ENCODE measurements at regions not wholly inside any gene's neighbourhood (a gene's known extent, or its start where the extent isn't known, plus 50 kb on each side); places are given as distances from the start of the nearest gene placed in this dataset.
"Not testable (repeated sequence)": the region's sequence is repeated elsewhere in the genome, so short reads cannot be mapped to it uniquely, and the experiment has no call there.

DNA sequence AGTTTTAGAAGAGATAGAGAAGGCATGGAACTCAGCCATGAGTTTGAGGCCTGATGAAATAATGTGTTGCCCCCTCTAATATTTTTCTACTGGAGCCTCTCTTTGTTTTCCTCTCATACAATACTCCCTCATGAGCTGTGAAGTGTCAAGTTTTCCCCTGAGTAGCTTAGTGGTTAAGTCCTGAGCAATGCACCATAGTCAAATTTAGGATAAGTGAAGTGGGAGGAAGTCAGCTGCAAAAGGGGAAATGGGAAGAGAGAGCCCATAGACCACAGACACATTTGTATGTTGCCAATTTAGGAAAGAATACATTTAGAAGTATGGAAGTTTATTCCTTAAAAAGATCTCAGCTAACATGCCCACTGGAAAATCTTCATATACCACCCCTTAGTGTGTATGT lies 171.5 kb upstream of the NREP start:
- no peaks in the 10 kb centered on the region for H3K36me3 ChIP-seq (replicated peaks; ENCODE audit: insufficient read depth, low read depth)
- no peaks in the 10 kb centered on the region for H3K9me2 ChIP-seq (replicated peaks; ENCODE audit: insufficient read depth)
- H3K27me3 ChIP-seq, result no peaks in the 10 kb centered on the region
- peaks cover 8% of the 10 kb centered on the region for H3K4me1 ChIP-seq (ENCODE audit: insufficient read depth)
- no peaks in the 10 kb centered on the region for H4K20me1 ChIP-seq (ENCODE audit: insufficient read depth, poor library complexity, severe bottlenecking)
- no peaks in the 10 kb centered on the region for H3K79me2 ChIP-seq
- H3K4me3 ChIP-seq, result no peak overlapping the region
- H3K27ac ChIP-seq, result no peak overlapping the region
- H3K9me3 ChIP-seq (ENCODE audit: low read depth), result no peaks in the 10 kb centered on the region
- H3K4me2 ChIP-seq, result no peak overlapping the region
- DNase-seq (ENCODE audit: low spot score), result no peak
- no peak overlapping the region for H2AFZ ChIP-seq
- TF ChIP-seq EZH2phosphoT487 (IDR thresholded peaks at IDR 0.05; ENCODE audit: low read depth, severe bottlenecking, unreplicated experiment), result no peak
- TF ChIP-seq EZH2 (IDR thresholded peaks at IDR 0.05; ENCODE audit: borderline replicate concordance), result no peak
- TF ChIP-seq, protein P1, sequence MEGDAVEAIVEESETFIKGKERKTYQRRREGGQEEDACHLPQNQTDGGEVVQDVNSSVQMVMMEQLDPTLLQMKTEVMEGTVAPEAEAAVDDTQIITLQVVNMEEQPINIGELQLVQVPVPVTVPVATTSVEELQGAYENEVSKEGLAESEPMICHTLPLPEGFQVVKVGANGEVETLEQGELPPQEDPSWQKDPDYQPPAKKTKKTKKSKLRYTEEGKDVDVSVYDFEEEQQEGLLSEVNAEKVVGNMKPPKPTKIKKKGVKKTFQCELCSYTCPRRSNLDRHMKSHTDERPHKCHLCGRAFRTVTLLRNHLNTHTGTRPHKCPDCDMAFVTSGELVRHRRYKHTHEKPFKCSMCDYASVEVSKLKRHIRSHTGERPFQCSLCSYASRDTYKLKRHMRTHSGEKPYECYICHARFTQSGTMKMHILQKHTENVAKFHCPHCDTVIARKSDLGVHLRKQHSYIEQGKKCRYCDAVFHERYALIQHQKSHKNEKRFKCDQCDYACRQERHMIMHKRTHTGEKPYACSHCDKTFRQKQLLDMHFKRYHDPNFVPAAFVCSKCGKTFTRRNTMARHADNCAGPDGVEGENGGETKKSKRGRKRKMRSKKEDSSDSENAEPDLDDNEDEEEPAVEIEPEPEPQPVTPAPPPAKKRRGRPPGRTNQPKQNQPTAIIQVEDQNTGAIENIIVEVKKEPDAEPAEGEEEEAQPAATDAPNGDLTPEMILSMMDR (IDR thresholded peaks at IDR 0.05; ENCODE audit: poor library complexity), result no peak

DNA sequence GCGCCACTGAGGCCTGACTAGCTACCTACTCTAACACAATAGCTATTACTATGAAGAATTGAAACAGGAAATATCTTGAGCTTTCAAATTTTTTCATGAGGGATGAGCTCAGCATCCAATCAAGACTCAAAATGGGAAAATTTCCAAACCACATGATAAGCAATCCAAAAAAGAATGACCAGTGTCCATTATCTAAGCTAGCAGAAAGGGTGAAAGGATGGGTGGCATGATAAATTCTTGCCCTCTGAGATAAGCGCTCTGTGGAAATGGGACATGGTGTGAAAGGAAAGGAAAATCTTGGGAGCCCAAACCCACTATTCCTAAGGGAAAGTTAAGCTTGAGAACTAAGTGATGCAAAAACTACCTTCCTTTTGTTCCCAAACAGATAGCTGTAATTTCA lies 170.2 kb upstream of the NREP start:
- DNase-seq (ENCODE audit: low spot score), result no peak
- no peaks in the 10 kb centered on the region for H3K36me3 ChIP-seq (replicated peaks; ENCODE audit: insufficient read depth, low read depth)
- no peak overlapping the region for H3K4me3 ChIP-seq
- 98% methylated on average over 2 of the region's 2 CpGs for WGBS (ENCODE audit: low lambda C conversion rate, missing lambda C conversion rate)
- no peaks in the 10 kb centered on the region for H3K27me3 ChIP-seq
- no peak overlapping the region for H2AFZ ChIP-seq
- no peak for TF ChIP-seq EZH2phosphoT487 (IDR thresholded peaks at IDR 0.05; ENCODE audit: low read depth, severe bottlenecking, unreplicated experiment)
- no peak for TF ChIP-seq EZH2 (IDR thresholded peaks at IDR 0.05; ENCODE audit: borderline replicate concordance)
- TF ChIP-seq, protein P1 (IDR thresholded peaks at IDR 0.05; ENCODE audit: poor library complexity), result no peak
- H3K9me3 ChIP-seq (ENCODE audit: low read depth), result no peaks in the 10 kb centered on the region
- H3K4me1 ChIP-seq (ENCODE audit: insufficient read depth), result peaks cover 8% of the 10 kb centered on the region
- no peak overlapping the region for H3K27ac ChIP-seq
- H3K4me2 ChIP-seq, result no peak overlapping the region
- no peaks in the 10 kb centered on the region for H3K79me2 ChIP-seq
- no peaks in the 10 kb centered on the region for H4K20me1 ChIP-seq (ENCODE audit: insufficient read depth, poor library complexity, severe bottlenecking)
- no peaks in the 10 kb centered on the region for H3K9me2 ChIP-seq (replicated peaks; ENCODE audit: insufficient read depth)

DNA sequence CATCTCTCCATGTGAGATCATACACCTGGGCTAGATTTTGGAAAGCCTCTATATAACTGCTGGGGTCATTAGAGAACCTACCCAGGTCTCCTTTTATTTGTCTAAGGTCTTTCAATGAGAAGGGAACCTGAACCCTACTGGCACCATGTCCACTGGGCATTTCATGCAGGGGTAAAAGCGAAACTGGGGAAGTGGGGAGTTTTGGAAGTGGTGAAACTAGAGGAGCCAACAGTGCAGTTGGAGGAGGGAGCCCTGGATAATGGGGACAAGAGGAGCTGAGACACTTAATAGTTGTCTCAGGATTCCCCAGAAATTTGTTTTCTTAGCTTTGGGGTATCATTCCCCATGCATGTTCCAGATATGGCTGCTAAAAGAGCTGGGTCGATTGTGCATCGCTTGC lies 169.0 kb upstream of the NREP start:
- H3K4me1 ChIP-seq (ENCODE audit: insufficient read depth), result peaks cover 8% of the 10 kb centered on the region
- DNase-seq (ENCODE audit: low spot score), result no peak
- H3K4me2 ChIP-seq, result no peak overlapping the region
- WGBS (ENCODE audit: low lambda C conversion rate, missing lambda C conversion rate), result 97% methylated on average over 3 of the region's 3 CpGs
- no peaks in the 10 kb centered on the region for H4K20me1 ChIP-seq (ENCODE audit: insufficient read depth, poor library complexity, severe bottlenecking)
- no peak overlapping the region for H3K4me3 ChIP-seq
- no peaks in the 10 kb centered on the region for H3K27me3 ChIP-seq
- no peak overlapping the region for H3K27ac ChIP-seq
- no peak for TF ChIP-seq EZH2phosphoT487 (IDR thresholded peaks at IDR 0.05; ENCODE audit: low read depth, severe bottlenecking, unreplicated experiment)
- no peak for TF ChIP-seq EZH2 (IDR thresholded peaks at IDR 0.05; ENCODE audit: borderline replicate concordance)
- TF ChIP-seq, protein P1 (IDR thresholded peaks at IDR 0.05; ENCODE audit: poor library complexity), result no peak
- H3K79me2 ChIP-seq, result no peaks in the 10 kb centered on the region
- no peaks in the 10 kb centered on the region for H3K9me2 ChIP-seq (replicated peaks; ENCODE audit: insufficient read depth)
- no peaks in the 10 kb centered on the region for H3K36me3 ChIP-seq (replicated peaks; ENCODE audit: insufficient read depth, low read depth)
- no peaks in the 10 kb centered on the region for H3K9me3 ChIP-seq (ENCODE audit: low read depth)
- no peak overlapping the region for H2AFZ ChIP-seq

DNA sequence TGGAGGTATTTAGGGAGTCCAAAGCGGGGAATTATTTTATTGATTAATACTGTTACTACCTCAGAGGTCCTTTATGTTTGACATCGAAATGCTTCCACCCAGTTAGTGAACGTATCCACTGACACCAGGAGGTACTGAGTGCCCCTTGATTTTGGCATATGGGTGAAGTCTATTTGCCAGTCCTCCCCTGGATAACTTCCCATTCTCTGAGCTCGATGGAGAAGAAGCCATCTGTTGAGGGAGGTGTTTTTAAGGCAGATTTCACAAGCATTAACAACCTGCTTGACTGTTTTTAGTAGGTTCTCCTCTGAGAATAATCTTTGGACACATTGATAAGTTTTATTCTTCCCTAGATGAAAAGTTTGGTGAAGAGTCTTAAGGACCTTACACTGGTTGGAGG lies 165.3 kb upstream of the NREP start:
- Histone ChIP-seq H2AFZ (no peak overlapping the region), H3K4me2 (no peak overlapping the region)

DNA sequence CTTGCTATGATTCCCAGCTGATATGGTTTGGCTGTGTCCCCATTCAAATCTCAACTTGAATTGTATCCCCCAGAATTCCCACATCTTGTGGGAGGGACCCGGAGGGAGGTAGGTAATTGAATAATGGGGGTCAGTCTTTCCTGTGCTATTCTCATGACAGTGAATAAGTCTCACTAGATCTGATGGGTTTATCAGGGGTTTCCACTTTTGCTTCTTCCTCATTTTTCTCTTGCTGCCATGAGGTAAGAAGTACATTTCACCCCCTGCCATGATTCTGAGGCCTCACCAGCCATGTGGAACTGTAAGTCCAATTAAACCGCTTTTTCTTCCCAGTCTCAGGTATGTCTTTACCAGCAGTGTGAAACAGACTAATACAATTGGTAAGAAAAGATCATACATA lies 164.7 kb upstream of the NREP start:
- H3K79me2 ChIP-seq; H3K9me3 ChIP-seq (ENCODE audit: low read depth); H3K27me3 ChIP-seq; H3K27ac ChIP-seq; H3K4me3 ChIP-seq; DNase-seq (ENCODE audit: low spot score); H3K9me2 ChIP-seq (replicated peaks; ENCODE audit: insufficient read depth); H3K4me2 ChIP-seq; H4K20me1 ChIP-seq (ENCODE audit: insufficient read depth, poor library complexity, severe bottlenecking); H2AFZ ChIP-seq; H3K36me3 ChIP-seq (replicated peaks; ENCODE audit: insufficient read depth, low read depth); H3K4me1 ChIP-seq (ENCODE audit: insufficient read depth): not testable (repeated sequence)
- WGBS (ENCODE audit: low lambda C conversion rate, missing lambda C conversion rate), result 98% methylated on average over 2 of the region's 2 CpGs

More for the DNA sequence above, 165.3 kb upstream of the NREP start:
- Histone ChIP-seq H3K9me2 (replicated peaks; ENCODE audit: insufficient read depth) (no peaks in the 10 kb centered on the region), H3K27ac (no peak overlapping the region), H3K79me2 (no peaks in the 10 kb centered on the region), H3K4me3 (no peak overlapping the region), H3K4me1 (ENCODE audit: insufficient read depth) (no peaks in the 10 kb centered on the region), H3K27me3 (no peaks in the 10 kb centered on the region), H4K20me1 (ENCODE audit: insufficient read depth, poor library complexity, severe bottlenecking) (no peaks in the 10 kb centered on the region), H3K9me3 (ENCODE audit: low read depth) (no peaks in the 10 kb centered on the region), H3K36me3 (replicated peaks; ENCODE audit: insufficient read depth, low read depth) (no peaks in the 10 kb centered on the region)
- 100% methylated on average over 4 of the region's 4 CpGs for WGBS (ENCODE audit: low lambda C conversion rate, missing lambda C conversion rate)
- no peak for DNase-seq (ENCODE audit: low spot score)
- TF ChIP-seq, protein P1 (IDR thresholded peaks at IDR 0.05; ENCODE audit: poor library complexity), result no peak
- no peak for TF ChIP-seq EZH2phosphoT487 (IDR thresholded peaks at IDR 0.05; ENCODE audit: low read depth, severe bottlenecking, unreplicated experiment)
- TF ChIP-seq EZH2 (IDR thresholded peaks at IDR 0.05; ENCODE audit: borderline replicate concordance), result no peak
